ENCODE measurements at regions not wholly inside any gene's neighbourhood (a gene's known extent, or its start where the extent isn't known, plus 50 kb on each side); places are given as distances from the start of the nearest gene placed in this dataset.

DNA sequence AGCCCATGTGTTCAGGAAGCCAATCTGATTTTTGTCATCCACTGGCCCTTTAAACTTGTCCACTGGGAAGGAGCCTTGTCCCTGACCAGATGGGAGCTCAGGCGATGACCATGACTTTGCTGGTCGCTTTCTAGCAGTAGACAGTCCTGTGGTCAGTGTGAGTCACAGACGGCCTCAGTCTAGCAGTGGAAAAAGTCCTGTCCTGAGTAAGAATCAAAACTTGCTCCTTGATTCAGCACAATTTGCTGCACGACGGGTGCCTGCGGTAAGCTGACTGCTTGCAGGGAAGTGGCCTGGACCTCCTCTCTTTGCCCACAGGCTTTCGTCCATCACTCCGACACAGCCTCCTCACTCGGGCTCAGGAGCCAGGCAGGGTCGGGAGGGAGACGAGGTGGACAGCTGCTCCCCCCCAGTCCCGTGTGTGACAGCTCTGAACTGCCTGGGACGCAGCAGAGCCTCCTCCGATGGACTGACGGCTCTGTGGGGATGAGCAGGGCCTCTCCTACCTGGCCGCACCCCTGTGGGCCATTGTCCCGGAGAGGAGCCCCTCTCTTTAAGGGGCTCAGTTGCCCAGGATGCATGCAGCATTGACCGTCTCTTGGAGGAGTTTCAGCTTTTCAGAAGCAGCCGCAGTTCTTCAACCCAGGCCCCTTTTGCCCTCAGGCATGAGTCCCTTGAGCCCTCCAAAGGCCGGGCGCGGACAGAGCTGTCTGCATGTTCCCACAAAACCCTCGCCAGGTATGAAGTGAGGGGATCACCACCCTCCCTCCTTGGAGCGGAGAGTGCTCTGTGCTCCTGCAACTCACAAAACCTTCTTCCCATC, 209.2 kb downstream of the ANKRD60 start:
- Histone ChIP-seq H3K4me3 (no peak overlapping the region), H3K27me3 (ENCODE audit: low read depth) (peaks cover 13% of the 10 kb centered on the region), H3K36me3 (no peaks in the 10 kb centered on the region), H3K9me3 (replicated peaks) (peaks cover 10% of the 10 kb centered on the region), H3K27ac (replicated peaks) (peak overlapping the region; percentile 40), H3K4me1 (peaks cover 37% of the 10 kb centered on the region)
- intact Hi-C loops (cut with micrococcal nuclease), result no loop called here
- no peak for DNase-seq
- TF ChIP-seq, protein P1, sequence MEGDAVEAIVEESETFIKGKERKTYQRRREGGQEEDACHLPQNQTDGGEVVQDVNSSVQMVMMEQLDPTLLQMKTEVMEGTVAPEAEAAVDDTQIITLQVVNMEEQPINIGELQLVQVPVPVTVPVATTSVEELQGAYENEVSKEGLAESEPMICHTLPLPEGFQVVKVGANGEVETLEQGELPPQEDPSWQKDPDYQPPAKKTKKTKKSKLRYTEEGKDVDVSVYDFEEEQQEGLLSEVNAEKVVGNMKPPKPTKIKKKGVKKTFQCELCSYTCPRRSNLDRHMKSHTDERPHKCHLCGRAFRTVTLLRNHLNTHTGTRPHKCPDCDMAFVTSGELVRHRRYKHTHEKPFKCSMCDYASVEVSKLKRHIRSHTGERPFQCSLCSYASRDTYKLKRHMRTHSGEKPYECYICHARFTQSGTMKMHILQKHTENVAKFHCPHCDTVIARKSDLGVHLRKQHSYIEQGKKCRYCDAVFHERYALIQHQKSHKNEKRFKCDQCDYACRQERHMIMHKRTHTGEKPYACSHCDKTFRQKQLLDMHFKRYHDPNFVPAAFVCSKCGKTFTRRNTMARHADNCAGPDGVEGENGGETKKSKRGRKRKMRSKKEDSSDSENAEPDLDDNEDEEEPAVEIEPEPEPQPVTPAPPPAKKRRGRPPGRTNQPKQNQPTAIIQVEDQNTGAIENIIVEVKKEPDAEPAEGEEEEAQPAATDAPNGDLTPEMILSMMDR (IDR thresholded peaks at IDR 0.05; ENCODE audit: borderline replicate concordance), result no peak

DNA sequence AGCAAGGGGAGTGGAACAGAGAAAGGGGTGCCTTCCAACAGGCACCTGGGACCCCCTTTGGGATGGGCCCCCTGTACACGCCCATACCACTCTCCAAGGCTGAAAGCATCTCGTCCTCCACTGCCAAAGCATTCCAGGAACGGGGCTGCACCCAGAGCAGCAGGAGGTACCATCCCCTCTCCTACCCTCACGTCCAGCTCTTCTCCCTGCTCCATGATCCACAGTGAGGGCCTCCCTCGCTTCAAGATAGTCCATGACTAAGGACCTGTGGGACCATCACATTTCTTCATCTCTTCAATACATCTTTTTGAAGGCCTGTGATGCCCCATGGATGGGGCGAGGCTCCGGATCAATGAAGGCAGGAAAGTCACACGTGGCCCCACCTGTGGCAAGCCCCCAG, 209.9 kb downstream of the ANKRD60 start:
- Histone ChIP-seq H3K4me3 (no peak overlapping the region), H3K27me3 (ENCODE audit: low read depth) (peaks cover 7% of the 10 kb centered on the region), H3K4me1 (peaks cover 37% of the 10 kb centered on the region), H3K36me3 (no peaks in the 10 kb centered on the region), H3K27ac (replicated peaks) (peak overlapping the region; percentile 40), H3K9me3 (replicated peaks) (peaks cover 10% of the 10 kb centered on the region)
- TF ChIP-seq, protein P1 (IDR thresholded peaks at IDR 0.05; ENCODE audit: borderline replicate concordance), result no peak
- no peak for DNase-seq
- intact Hi-C loops (cut with micrococcal nuclease), result no loop called here

- H3K36me3 ChIP-seq, result no peaks in the 10 kb centered on the region
- no peak overlapping the region for H3K4me3 ChIP-seq
- H3K4me1 ChIP-seq, result peaks cover 37% of the 10 kb centered on the region
- TF ChIP-seq, protein P1 (IDR thresholded peaks at IDR 0.05; ENCODE audit: borderline replicate concordance), result no peak
- no peak for DNase-seq
- H3K27ac ChIP-seq (replicated peaks), result peak overlapping the region; percentile 40
- H3K27me3 ChIP-seq (ENCODE audit: low read depth), result peaks cover 4% of the 10 kb centered on the region
- intact Hi-C loops (cut with micrococcal nuclease), result no loop called here
- H3K9me3 ChIP-seq (replicated peaks), result peaks cover 10% of the 10 kb centered on the region
These were observed 210.4 kb downstream of the ANKRD60 start for GRCh38 chr20:58017970-58018530.

DNA sequence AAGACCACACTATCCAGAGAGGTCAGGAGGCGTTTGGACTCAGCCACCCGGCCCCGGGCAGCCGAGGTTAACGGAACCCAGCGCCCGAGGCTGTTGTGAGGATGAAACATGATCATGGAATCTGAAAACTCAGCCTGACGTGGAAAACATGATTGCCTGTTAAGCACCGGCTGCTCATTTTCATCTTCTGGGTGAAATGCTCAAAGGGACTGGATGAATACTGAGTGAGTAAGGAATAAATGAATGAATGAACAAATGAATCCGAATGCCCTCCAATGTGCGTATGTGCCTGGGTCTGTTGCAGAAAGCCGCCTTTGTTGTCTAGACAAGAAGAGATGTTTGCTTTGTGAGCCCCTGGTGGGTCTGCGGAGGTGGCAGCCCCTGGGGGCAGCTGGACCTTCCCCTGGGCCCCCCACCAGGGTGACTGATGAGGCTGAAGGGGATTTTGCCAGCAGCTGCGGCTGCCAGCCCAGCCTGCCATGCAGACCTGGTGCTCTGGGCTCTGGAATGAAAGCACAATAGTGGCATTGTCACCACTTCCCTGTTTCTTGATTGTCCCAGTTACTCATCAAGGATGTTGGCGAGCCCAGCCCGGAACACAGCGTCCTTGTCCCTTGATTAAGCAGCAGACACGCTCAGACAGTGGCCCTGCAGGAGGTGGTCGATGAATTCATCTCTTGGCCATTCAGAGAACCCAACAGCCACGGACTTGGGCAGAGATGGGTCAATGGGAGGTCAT, 211.1 kb downstream of the ANKRD60 start:
- DNase-seq, result no peak
- intact Hi-C loops (cut with micrococcal nuclease), result no loop called here
- Histone ChIP-seq H3K36me3 (no peaks in the 10 kb centered on the region), H3K4me3 (no peak overlapping the region), H3K27ac (replicated peaks) (peak overlapping the region; percentile 23), H3K4me1 (peaks cover 37% of the 10 kb centered on the region), H3K9me3 (replicated peaks) (peaks cover 10% of the 10 kb centered on the region), H3K27me3 (ENCODE audit: low read depth) (peaks cover 8% of the 10 kb centered on the region)
- TF ChIP-seq, protein P1 (IDR thresholded peaks at IDR 0.05; ENCODE audit: borderline replicate concordance), result no peak

DNA sequence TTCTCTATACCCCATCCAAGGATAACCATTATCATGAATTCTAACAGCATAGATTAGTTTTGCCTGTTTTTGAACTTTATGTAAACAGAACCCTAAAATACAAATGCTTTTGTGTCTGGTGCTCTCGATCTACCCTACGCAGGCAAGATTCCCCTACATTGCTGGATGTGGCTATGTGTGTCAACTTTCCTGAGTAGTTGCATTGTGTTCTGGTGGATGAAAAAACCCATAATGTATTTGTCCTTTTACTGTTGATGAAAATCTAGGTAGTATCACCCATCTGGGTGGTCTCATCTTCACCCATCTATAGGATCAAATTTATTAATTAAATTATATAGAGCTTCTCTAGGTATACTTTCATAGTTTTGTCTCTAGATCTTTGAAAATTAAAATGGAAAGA, 211.7 kb downstream of the ANKRD60 start:
- no peak overlapping the region for H3K4me3 ChIP-seq

More for the DNA sequence above, 211.7 kb downstream of the ANKRD60 start:
- intact Hi-C loops (cut with micrococcal nuclease), result no loop called here
- DNase-seq, result no peak
- H3K27ac ChIP-seq (replicated peaks), result no peak overlapping the region
- TF ChIP-seq, protein P1 (IDR thresholded peaks at IDR 0.05; ENCODE audit: borderline replicate concordance), result no peak
- peaks cover 10% of the 10 kb centered on the region for H3K9me3 ChIP-seq (replicated peaks)
- peaks cover 34% of the 10 kb centered on the region for H3K4me1 ChIP-seq
- H3K27me3 ChIP-seq (ENCODE audit: low read depth), result peaks cover 14% of the 10 kb centered on the region
- H3K36me3 ChIP-seq, result no peaks in the 10 kb centered on the region

Data from left ventricle myocardium inferior (tissue), 1 donor.